Activated T-cell treated with anti-CD3 and anti-CD28 coated beads for 1 hour (primary cell): ENCODE measurements at regions not wholly inside any gene's neighbourhood (a gene's known extent, or its start where the extent isn't known, plus 50 kb on each side); places are given as distances from the start of the nearest gene placed in this dataset.

ENCODE experiments used
- DNase-seq: peaks from one replicate; pipeline ENCODE4 v3.0.0-alpha.2; 2020; ENCODE audit warnings: low read depth

GRCh38 chr10:63708421-63708820 lies 187.2 kb downstream of the REEP3 start:
- DNase-seq: no peak

GRCh38 chr10:63710703-63711102 lies 189.5 kb downstream of the REEP3 start:
- DNase-seq: no peak

GRCh38 chr10:63711361-63711760 lies 190.2 kb downstream of the REEP3 start:
- DNase-seq: no peak

- DNase-seq: no peak
These were observed 190.9 kb downstream of the REEP3 start for GRCh38 chr10:63711867-63712716.

GRCh38 chr10:63712717-63713115 lies 191.5 kb downstream of the REEP3 start:
- no peak for DNase-seq

GRCh38 chr10:63713191-63714144 lies 192.3 kb downstream of the REEP3 start:
- DNase-seq: no peak

- DNase-seq: no peak
These were observed 194.9 kb downstream of the REEP3 start for GRCh38 chr10:63716016-63716580.

GRCh38 chr10:63717027-63717715 lies 196.0 kb downstream of the REEP3 start:
- no peak for DNase-seq

GRCh38 chr10:63718006-63718405 lies 196.8 kb downstream of the REEP3 start:
- DNase-seq: no peak

GRCh38 chr10:63718421-63718820 lies 197.2 kb downstream of the REEP3 start:
- no peak for DNase-seq

- no peak for DNase-seq
These were observed 198.1 kb downstream of the REEP3 start for GRCh38 chr10:63719226-63719856.

- DNase-seq: peak; percentile 27
These were observed 198.9 kb downstream of the REEP3 start for GRCh38 chr10:63720072-63720537.

- no peak for DNase-seq
These were observed 199.5 kb downstream of the REEP3 start for GRCh38 chr10:63720676-63721075.

- DNase-seq: no peak
These were observed 201.3 kb downstream of the REEP3 start for GRCh38 chr10:63722537-63722936.

GRCh38 chr10:63723320-63723719 lies 202.1 kb downstream of the REEP3 start:
- no peak for DNase-seq

GRCh38 chr10:63723741-63724140 lies 202.5 kb downstream of the REEP3 start:
- no peak for DNase-seq

- DNase-seq: no peak
These were observed 203.7 kb downstream of the REEP3 start for GRCh38 chr10:63724922-63725321.

GRCh38 chr10:63726867-63727266 lies 205.7 kb downstream of the REEP3 start:
- no peak for DNase-seq

- no peak for DNase-seq
These were observed 206.4 kb downstream of the REEP3 start for GRCh38 chr10:63727636-63728035.

- no peak for DNase-seq
These were observed 214.1 kb downstream of the REEP3 start for GRCh38 chr10:63735305-63735704.

- no peak for DNase-seq
These were observed 217.2 kb downstream of the REEP3 start for GRCh38 chr10:63738410-63738809.
